H9 (cell line): ENCODE measurements at regions not wholly inside any gene's neighbourhood (a gene's known extent, or its start where the extent isn't known, plus 50 kb on each side); places are given as distances from the start of the nearest gene placed in this dataset.
"Not testable (repeated sequence)": the region's sequence is repeated elsewhere in the genome, so short reads cannot be mapped to it uniquely, and the experiment has no call there.

Experiments used
- DNase-seq: peaks from one replicate; pipeline ENCODE4 v3.0.0-alpha.2; 2017
- H2AFZ ChIP-seq: one replicate; pipeline ENCODE4 v1.6.1; 2013; ENCODE audit warnings: mild to moderate bottlenecking, low read length, control low read depth, moderate library complexity
- H2AK5ac ChIP-seq: 2 replicates; pipeline ENCODE4 v1.6.1; 2013; ENCODE audit warnings: low read length, control low read depth, mixed read lengths; ENCODE audit not compliant: insufficient read length
- H2BK120ac ChIP-seq: one replicate; pipeline ENCODE4 v1.6.1; 2013; ENCODE audit warnings: low read depth, mild to moderate bottlenecking, low read length, control low read depth, inconsistent platforms; ENCODE audit not compliant: poor library complexity, severe bottlenecking
- H2BK12ac ChIP-seq: 2 replicates; pipeline ENCODE4 v1.6.1; 2013; ENCODE audit warnings: low read length, control low read depth, mixed read lengths, low read depth; ENCODE audit not compliant: insufficient read length
- H2BK15ac ChIP-seq: 2 replicates; pipeline ENCODE4 v1.6.1; 2013; ENCODE audit warnings: low read depth, low read length, control low read depth
- H2BK20ac ChIP-seq: one replicate; pipeline ENCODE4 v1.6.1; 2013; ENCODE audit warnings: low read depth, mild to moderate bottlenecking, low read length, control low read depth, inconsistent platforms; ENCODE audit not compliant: poor library complexity, severe bottlenecking
- H2BK5ac ChIP-seq: 2 replicates; pipeline ENCODE4 v1.6.1; 2013; ENCODE audit warnings: low read length, control low read depth, mixed read lengths; ENCODE audit not compliant: insufficient read length
- H3K14ac ChIP-seq: 2 replicates; pipeline ENCODE4 v1.6.1; 2013; ENCODE audit warnings: low read length, control low read depth; ENCODE audit not compliant: insufficient read depth
- H3K18ac ChIP-seq: 2 replicates; pipeline ENCODE4 v1.6.1; 2013; ENCODE audit warnings: low read depth, mild to moderate bottlenecking, mixed read lengths, low read length, control low read depth; ENCODE audit not compliant: insufficient read length
- H3K23ac ChIP-seq: 2 replicates; pipeline ENCODE4 v1.6.1; 2013; ENCODE audit warnings: low read length, control low read depth, mixed read lengths, low read depth; ENCODE audit not compliant: insufficient read length
- H3K23me2 ChIP-seq: 2 replicates; pipeline ENCODE4 v1.6.1; 2013; ENCODE audit warnings: low read depth, mild to moderate bottlenecking, mixed read lengths, low read length, control low read depth; ENCODE audit not compliant: insufficient read length, poor library complexity, severe bottlenecking
- H3K27ac ChIP-seq: 2 replicates; pipeline ENCODE4 v1.5.1; 2013; ENCODE audit warnings: low read length, control low read depth, mixed read lengths, low read depth; ENCODE audit not compliant: insufficient read length
- H3K27me3 ChIP-seq: 2 replicates; pipeline ENCODE4 v1.6.1; 2013; ENCODE audit warnings: low read length, control low read depth, inconsistent platforms; ENCODE audit not compliant: insufficient read depth
- H3K4ac ChIP-seq: 2 replicates; pipeline ENCODE4 v1.6.1; 2013; ENCODE audit warnings: low read depth, mild to moderate bottlenecking, control low read depth, inconsistent platforms, low read length, moderate library complexity
- H3K4me1 ChIP-seq: 2 replicates; pipeline ENCODE4 v1.6.1; 2013; ENCODE audit warnings: low read length, control low read depth, inconsistent platforms; ENCODE audit not compliant: insufficient read depth
- H3K4me2 ChIP-seq: 2 replicates; pipeline ENCODE4 v1.6.1; 2013; ENCODE audit warnings: low read length, control low read depth, mixed read lengths; ENCODE audit not compliant: insufficient read length, insufficient read depth
- H3K56ac ChIP-seq: 2 replicates; pipeline ENCODE4 v1.6.1; 2013; ENCODE audit warnings: low read depth, mild to moderate bottlenecking, mixed read lengths, low read length, control low read depth; ENCODE audit not compliant: insufficient read length
- H3K79me1 ChIP-seq: 2 replicates; pipeline ENCODE4 v1.6.1; 2013; ENCODE audit warnings: low read depth, mild to moderate bottlenecking, moderate library complexity, low read length, control low read depth, inconsistent platforms; ENCODE audit not compliant: insufficient read depth, poor library complexity, severe bottlenecking
- H3K79me2 ChIP-seq: 2 replicates; pipeline ENCODE4 v1.6.1; 2013; ENCODE audit warnings: low read length, control low read depth, inconsistent platforms; ENCODE audit not compliant: insufficient read depth
- H3K9ac ChIP-seq: 2 replicates; pipeline ENCODE4 v1.6.1; 2013; ENCODE audit warnings: low read length, control low read depth, mixed read lengths; ENCODE audit not compliant: insufficient read length; ENCODE audit errors: extremely low read depth
- H3K9me3 ChIP-seq: one replicate; pipeline ENCODE4 v1.6.1; 2013; ENCODE audit warnings: low read depth, low read length, inconsistent platforms; ENCODE audit not compliant: control insufficient read depth
- H3T11ph ChIP-seq: one replicate; pipeline ENCODE4 v1.6.1; 2013; ENCODE audit warnings: mild to moderate bottlenecking, low read length, control low read depth, inconsistent platforms
- H4K20me1 ChIP-seq: one replicate; pipeline ENCODE4 v1.6.1; 2013; ENCODE audit not compliant: control insufficient read depth, insufficient read length, insufficient read depth
- H4K5ac ChIP-seq: 2 replicates; pipeline ENCODE4 v1.6.1; 2013; ENCODE audit warnings: low read depth, mild to moderate bottlenecking, mixed read lengths, low read length, control low read depth; ENCODE audit not compliant: insufficient read length
- H4K8ac ChIP-seq: replicated peaks from 2 replicates; pipeline ENCODE4 v1.6.1; 2013; ENCODE audit warnings: low read length, control low read depth, mixed read lengths, low read depth; ENCODE audit not compliant: insufficient read length
- H4K91ac ChIP-seq: 2 replicates; pipeline ENCODE4 v1.6.1; 2013; ENCODE audit warnings: low read depth, mild to moderate bottlenecking, moderate library complexity, mixed read lengths, low read length, control low read depth; ENCODE audit not compliant: insufficient read length
- H3K27ac Mint-ChIP-seq, 3 experiments: 2 replicates in 2 of 3; 3 replicates in 1 of 3; pipeline ENCODE4 v1.8.0; 2020 to 2021; ENCODE audit warnings: mixed read lengths in 3 of 3, mild to moderate bottlenecking in 1 of 3, moderate library complexity in 1 of 3
- H3K27me3 Mint-ChIP-seq: 2 replicates; pipeline ENCODE4 v1.8.0; 2021; ENCODE audit warnings: low read depth, mild to moderate bottlenecking, moderate library complexity, mixed read lengths
- H3K36me3 Mint-ChIP-seq, 3 experiments: 2 replicates in 2 of 3; 3 replicates in 1 of 3; pipeline ENCODE4 v1.8.0; 2020 to 2021; ENCODE audit warnings: low read depth in 3 of 3, mixed read lengths in 3 of 3; ENCODE audit not compliant: insufficient read depth in 1 of 3
- H3K4me1 Mint-ChIP-seq, 2 experiments: 2 replicates each; pipeline ENCODE4 v1.8.0; 2020; ENCODE audit warnings: mixed read lengths in 2 of 2
- H3K4me3 Mint-ChIP-seq, 2 experiments: 2 replicates in 1 of 2; 3 replicates in 1 of 2; pipeline ENCODE4 v1.8.0; 2020 to 2021; ENCODE audit warnings: mild to moderate bottlenecking in 2 of 2, mixed read lengths in 2 of 2, moderate library complexity in 1 of 2
- H3K9me3 Mint-ChIP-seq, 2 experiments: 2 replicates in 1 of 2; 3 replicates in 1 of 2; pipeline ENCODE4 v1.8.0; 2020; ENCODE audit warnings: mild to moderate bottlenecking in 2 of 2, mixed read lengths in 2 of 2, moderate library complexity in 1 of 2
- CTCF ChIP-seq: fragments of 200-600 bp; sonication (generic); conservative IDR thresholded peaks from 3 replicates; pipeline ENCODE4 v1.8.0; 2021; ENCODE audit warnings: antibody characterized with exemption, mild to moderate bottlenecking
- WGBS: extraction: QIAGEN DNeasy Blood & Tissue Kit; methylation state at CpG from one replicate; pipeline ENCODE4 v1.1.7; 2013; ENCODE audit warnings: missing lambda C conversion rate, low lambda C conversion rate, mixed read lengths; ENCODE audit not compliant: insufficient read length; ENCODE audit errors: extremely low coverage; 5-methylcytosine and 5-hydroxymethylcytosine counted together

DNA sequence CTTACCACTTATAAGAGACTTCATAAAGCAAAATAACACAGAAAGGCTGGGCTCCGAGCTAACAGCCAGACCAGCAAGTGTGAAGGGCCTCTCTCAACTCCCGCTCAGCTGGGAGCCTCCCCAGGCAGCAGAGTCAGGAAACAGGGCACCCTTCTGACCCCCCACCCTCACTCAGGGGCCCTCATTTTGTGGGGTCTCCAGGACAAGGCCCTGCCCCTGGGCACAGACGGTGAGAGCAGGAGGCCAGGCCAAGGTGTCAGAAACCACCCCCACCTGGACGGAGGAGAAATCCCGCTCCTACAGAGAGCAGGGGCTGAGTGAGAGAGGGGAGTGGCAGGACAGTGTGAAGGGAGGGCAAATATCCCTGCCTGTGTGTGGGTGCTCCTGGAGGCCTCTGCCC lies 135.8 kb upstream of the FOXD4L5 start:
- no peaks in the 10 kb centered on the region for H3K79me1 ChIP-seq
- no peak overlapping the region for H2BK5ac ChIP-seq
- no peak overlapping the region for H4K5ac ChIP-seq
- H3K27ac Mint-ChIP-seq, result no peak overlapping the region
- no peak overlapping the region for H3K9ac ChIP-seq
- H3K4me1 ChIP-seq, result no peaks in the 10 kb centered on the region
- H4K8ac ChIP-seq, result no peak overlapping the region
- no peak overlapping the region for H3K4me2 ChIP-seq
- no peak for DNase-seq
- no peak overlapping the region for H4K91ac ChIP-seq
- no peak overlapping the region for H2BK20ac ChIP-seq
- TF ChIP-seq CTCF, result no peak
- H3K9me3 ChIP-seq, result peaks cover 47% of the 10 kb centered on the region
- H2BK15ac ChIP-seq, result no peak overlapping the region
- H2BK12ac ChIP-seq, result no peak overlapping the region
- no peaks in the 10 kb centered on the region for H4K20me1 ChIP-seq
- no peaks in the 10 kb centered on the region for H3K23me2 ChIP-seq
- no peak overlapping the region for H3K4ac ChIP-seq
- H3K27me3 ChIP-seq, result no peaks in the 10 kb centered on the region
- no peak overlapping the region for H3K56ac ChIP-seq
- no peak overlapping the region for H3K14ac ChIP-seq
- peaks cover 86% of the 10 kb centered on the region in 2 experiments for H3K9me3 Mint-ChIP-seq
- no peak overlapping the region for H2AK5ac ChIP-seq
- no peaks in the 10 kb centered on the region for H3K79me2 ChIP-seq
- no peak overlapping the region for H2AFZ ChIP-seq
- no peak overlapping the region for H2BK120ac ChIP-seq
- H3K36me3 Mint-ChIP-seq, result peaks cover 22 to 43% (median 32%) of the 10 kb centered on the region in 3 experiments
- WGBS, result no CpG with 5 or more reads among the region's 5 CpGs
- H3K4me1 Mint-ChIP-seq, result no peaks in the 10 kb centered on the region
- H3K23ac ChIP-seq, result no peak overlapping the region
- no peak overlapping the region for H3K4me3 Mint-ChIP-seq
- H3K27ac ChIP-seq, result no peak overlapping the region
- no peak overlapping the region for H3K18ac ChIP-seq
- H3T11ph ChIP-seq, result no peak overlapping the region
- H3K27me3 Mint-ChIP-seq, result peaks cover 8% of the 10 kb centered on the region

GRCh38 chr9:65418966-65419365 lies 134.0 kb upstream of the FOXD4L5 start:
- H2BK12ac ChIP-seq, H4K8ac ChIP-seq, H4K20me1 ChIP-seq, H3K23ac ChIP-seq, H2BK15ac ChIP-seq, H3K27me3 Mint-ChIP-seq, H3K14ac ChIP-seq, H3K18ac ChIP-seq, H3K27ac Mint-ChIP-seq, H3K4me1 ChIP-seq, H4K91ac ChIP-seq, H3T11ph ChIP-seq, DNase-seq, H3K4ac ChIP-seq, H2BK120ac ChIP-seq, H2BK20ac ChIP-seq, H2AFZ ChIP-seq, H4K5ac ChIP-seq, H3K79me2 ChIP-seq, H2AK5ac ChIP-seq, H3K4me1 Mint-ChIP-seq, H3K4me3 Mint-ChIP-seq, H3K27me3 ChIP-seq, H3K56ac ChIP-seq, H2BK5ac ChIP-seq, H3K79me1 ChIP-seq, H3K27ac ChIP-seq, H3K9ac ChIP-seq, H3K23me2 ChIP-seq, H3K4me2 ChIP-seq: not testable (repeated sequence)
- peaks cover 17 to 43% (median 24%) of the 10 kb centered on the region in 3 experiments for H3K36me3 Mint-ChIP-seq
- WGBS, result no CpG with 5 or more reads among the region's 4 CpGs
- H3K9me3 Mint-ChIP-seq, result peaks cover 86 to 87% of the 10 kb centered on the region in 2 experiments
- peaks cover 38% of the 10 kb centered on the region for H3K9me3 ChIP-seq
